Amniotic epithelial cell (primary cell): ENCODE measurements at regions not wholly inside any gene's neighbourhood (a gene's known extent, or its start where the extent isn't known, plus 50 kb on each side); places are given as distances from the start of the nearest gene placed in this dataset.

ENCODE experiments used
- DNase-seq: peaks from one replicate; pipeline ENCODE4 v3.0.0-alpha.2; 2010; ENCODE audit warnings: low read depth

DNA sequence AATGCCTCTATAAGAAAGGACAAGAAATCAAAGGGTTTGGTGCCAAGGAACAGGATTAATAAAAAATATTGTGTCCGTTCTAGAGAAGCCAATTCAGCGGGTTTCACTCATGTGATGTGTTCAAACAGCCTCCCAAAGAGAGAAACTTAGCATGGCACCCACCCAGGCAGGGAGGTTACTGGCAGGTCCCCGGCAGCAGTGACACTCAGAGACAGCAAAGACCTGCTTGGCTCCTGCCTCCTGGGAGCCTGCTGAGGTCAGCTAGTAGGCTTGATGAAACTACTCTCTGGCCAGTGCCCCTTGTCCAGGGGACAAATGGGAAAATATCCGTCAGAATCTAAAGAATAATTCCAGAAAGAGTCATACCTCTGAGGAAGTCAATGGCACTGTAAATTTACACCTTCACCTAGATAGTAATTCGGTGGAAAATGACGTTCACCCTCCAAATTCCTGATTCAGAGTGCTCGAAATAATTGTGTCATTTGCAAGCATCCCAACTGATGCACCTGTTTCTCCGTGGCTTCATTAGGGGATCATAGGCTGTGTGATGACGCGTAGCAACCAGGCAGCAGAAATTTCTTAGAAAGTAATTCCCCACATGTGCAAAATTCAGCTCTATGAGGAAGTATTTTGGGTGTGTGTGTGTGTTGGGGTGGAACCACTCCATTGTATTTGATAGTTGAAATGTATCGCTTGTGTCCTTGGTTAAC, 481.5 kb upstream of the ZFHX3 start:
- DNase-seq = no peak

DNA sequence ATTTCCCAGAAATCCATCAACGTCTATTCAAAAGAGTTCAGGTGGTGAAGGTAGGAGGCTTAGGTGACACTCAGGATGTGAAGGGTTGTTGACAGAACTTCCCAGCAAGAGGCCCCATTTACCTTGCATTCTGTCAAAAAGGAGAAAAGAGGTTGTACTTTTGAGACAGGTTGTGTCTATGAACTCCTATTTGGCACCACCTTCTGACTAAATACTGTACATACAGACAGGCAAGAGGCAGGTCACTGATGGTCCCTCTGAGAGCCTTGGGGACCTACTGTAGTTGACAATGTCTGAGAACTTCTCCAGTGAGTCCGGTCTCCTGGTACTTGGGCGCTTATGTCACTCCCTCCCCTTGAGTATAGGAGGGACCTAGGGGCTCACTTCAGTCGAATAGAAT, 479.3 kb upstream of the ZFHX3 start:
- DNase-seq = no peak

DNA sequence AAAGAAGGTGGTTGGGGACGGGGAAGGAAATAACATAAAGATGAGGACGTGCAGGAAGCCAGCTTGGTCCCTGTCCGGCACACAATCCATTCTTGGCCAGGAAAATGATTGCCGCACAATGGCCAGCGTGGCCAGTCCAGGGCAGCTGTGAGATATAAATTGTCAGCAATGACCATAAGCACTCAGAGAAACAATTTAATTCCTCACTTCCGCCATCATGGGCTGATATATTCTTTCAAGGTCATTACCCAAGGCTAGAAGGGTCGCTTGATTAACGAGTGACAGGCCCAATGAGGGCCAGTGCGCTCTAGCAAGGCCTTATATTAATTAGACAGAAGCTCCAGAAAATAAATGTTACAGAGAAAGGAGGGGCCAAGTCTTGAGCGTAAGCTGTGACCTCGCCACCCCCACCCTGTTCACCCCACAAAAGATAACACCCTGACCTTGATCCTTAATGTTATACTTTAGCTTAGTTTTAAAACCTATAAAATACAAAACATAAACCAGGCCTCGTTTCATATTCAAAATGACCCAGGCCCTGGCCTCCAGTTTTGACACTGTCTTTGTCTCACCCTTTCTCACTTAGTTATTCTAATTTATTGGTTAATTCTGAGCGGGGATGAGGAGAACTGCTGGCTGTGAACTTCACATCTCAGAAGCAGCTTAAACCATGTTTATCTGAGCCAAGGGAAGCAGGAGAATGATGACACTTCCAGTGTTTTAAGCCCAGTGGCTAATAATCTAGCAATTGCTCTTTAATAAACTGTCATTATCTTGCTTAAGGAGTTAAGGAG, 478.3 kb upstream of the ZFHX3 start:
- DNase-seq = no peak

DNA sequence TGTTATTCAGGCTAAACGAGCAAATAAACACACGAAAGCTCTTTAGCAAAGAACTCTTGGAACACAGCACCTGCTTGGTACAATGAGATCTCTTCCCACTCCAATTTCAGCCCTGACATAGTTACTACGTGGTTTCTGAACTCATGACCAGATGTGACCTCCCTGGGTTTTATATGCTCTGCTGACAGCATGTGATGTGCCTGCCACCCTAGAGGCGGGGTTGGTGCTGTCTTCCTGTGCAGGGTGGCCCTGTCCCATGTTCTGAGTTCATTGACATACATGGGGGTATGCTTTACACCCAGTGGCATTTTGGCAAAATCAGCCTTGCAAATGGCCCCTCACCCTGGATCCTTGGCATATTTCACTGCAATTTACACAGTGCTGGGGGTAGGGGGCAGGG, 475.3 kb upstream of the ZFHX3 start:
- no peak for DNase-seq

DNA sequence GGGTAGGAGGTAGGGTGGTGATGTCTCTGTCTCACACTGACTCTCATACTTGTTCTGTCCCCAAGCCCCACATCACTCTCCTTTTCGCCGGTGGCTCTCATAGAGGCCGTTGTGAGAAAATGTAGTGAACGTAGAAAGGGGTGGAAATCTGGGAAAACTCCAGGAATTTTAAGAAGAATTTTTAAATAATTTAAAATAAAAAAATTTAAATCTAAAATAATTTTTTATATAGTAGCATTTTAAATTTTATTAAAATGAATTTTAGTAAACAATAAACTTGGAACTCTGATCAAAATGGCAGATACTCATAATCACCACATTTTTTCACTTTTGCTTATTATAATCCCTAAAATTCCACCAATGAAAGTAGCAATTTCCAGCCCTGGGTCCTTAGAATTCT, 473.6 kb upstream of the ZFHX3 start:
- no peak for DNase-seq

DNA sequence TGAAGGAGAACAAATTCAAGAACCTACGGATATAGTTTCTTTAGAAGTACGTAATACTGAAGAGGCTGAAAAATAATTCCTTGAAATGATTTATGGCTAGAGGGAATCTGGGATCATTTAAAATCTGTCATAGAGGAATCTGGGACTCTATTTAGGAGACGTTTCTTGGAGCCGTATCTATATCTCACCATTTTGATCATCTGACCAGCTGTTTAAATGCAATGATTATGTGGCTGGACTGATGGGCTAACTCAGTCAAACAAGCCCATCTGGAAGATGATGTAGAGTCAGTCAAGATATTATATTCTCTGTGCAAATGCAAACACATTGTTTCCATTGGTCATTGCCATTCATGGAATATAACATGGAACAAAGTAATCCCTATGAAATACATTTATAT, 467.7 kb upstream of the ZFHX3 start:
- DNase-seq = no peak

DNA sequence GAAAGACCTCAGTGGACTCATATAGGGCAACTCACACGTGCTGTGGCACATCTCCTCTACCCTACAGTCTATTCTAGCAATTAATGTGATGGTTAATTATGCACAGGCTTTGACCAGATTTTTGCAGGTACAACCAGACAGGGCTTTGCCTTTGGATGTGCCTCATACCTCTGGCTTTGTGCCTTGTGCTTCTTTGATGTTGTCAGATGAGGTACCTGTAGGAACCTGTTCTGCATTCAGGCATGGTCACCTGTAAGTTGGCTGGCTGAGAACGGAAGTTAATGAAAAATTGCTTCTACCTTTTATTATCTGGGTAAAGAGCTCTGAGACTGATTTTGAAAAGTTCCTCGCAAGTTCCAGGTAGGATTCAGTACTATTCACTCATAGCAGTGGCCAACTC, 462.9 kb upstream of the ZFHX3 start:
- DNase-seq = no peak

DNA sequence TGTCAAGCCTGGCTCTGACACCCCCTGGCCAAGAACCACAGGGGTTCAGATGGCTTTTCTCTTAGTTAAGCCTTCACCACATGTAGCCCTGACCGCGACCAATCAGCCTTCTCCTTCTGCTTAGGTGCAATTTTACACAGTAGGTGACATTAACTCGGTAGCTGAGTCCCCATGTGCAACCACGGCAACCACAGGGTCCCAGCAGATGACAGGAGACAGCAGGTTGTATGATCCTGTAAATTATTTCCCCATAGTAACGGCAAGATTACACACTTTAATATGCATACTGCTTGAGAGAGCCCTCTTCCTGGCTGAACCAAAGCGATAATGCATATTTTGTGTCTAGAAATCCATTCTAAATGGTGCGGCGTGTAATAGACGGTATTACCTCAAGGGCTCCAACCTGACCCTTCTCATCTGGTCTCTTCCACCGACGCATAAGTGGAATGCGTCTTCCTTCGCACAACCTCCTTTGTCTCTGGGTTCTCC, 458.7 kb upstream of the ZFHX3 start:
- DNase-seq = no peak

DNA sequence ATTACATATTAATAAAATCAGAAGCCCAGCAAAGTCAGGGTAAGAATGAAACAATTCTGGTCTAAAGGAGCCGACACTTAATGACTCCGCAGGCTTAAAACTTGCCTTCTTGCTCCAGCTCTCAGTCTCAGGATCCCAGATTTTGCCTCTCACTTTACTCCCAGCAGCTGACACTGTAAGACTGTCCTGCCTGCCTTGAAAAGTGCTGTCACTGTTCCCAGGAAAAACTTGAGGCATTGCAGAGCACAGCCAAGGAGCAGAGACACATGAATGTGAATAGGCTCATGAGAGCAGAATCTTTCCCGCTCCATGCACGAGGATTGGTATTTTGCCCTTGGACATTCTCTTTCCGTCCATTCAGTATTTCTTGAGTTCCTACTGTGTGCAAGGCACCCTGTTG, 457.6 kb upstream of the ZFHX3 start:
- no peak for DNase-seq

DNA sequence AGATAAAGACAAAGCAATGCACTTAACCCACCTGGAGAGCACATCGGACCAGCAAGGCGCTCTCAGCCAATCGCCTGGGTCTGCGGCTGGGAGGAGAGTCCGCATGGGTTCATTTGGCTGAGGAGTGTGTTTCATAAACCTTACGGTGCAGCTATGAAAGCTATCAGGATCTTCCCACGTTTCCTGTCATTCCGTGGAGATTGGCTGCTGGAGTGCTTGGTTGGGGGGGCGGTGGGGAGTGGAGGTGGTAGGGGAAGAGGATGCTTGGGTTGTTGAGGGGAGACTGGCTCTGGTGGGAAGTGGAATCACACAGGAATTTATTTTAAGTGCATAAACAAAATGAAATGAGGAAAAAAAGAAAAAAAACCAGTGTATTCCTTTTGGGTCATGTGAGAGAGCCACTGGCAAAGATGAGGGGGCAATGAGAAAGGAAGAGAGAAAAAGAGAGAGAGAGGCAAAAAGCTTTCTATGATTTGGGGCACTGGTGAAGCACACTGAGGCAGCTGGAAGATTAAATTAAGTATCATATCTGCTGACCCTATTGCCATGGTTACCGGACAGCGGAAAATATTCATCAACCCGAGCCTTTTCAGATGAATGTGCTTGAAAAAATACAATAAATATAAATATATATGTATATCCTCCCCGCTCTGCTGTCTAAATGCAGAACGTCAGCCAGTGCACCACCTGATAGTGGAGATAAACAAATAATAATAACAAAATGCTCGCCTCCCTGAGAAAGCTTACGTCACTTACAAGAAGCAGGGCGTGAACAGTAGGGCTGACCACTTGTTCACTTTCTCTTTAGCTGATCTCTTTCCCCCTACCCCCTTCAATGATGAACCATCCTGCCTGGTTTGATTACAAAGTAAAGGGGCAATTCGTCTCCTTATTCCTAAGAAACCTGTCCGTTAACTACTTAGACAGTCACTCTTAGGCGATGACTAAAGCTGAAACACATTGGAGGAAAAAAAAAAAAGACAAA, 457.0 kb upstream of the ZFHX3 start:
- no peak for DNase-seq

DNA sequence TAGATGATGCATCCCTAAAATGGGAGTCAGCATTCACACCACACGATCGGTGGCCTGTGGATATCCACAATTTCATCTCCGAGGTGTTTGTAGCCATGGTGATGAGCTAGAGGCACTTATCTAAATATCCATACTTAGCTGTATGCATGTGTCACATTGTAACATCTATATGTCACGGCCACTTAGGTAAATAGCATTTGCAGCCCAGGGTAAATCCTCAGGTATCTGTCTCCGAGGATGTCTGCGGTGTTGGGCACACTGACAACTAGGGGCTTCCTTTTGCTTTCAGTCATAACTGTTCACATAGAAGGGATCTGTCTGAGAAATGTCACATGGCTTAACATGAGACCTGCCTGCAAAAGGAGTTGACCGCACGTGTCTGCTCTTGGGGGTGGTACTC, 455.2 kb upstream of the ZFHX3 start:
- no peak for DNase-seq

DNA sequence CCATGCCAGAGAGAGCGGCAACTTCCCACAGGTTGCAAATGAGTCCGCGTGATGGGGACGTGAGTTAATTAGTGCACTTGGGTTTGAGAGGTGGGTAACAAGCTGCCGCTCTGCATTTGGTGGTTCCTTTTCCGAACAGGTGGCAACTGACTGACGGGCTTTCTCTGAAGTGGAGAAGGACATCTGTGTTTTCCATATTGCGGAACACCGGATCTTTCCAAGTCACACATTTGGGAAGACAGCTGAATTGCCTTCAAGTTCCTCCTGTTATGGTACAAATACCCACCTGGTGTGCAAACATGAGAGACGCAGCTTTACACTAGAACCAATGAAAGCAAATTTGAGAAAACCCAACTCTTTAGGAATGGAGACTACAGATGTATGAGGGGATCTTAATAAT, 451.3 kb upstream of the ZFHX3 start:
- no peak for DNase-seq

DNA sequence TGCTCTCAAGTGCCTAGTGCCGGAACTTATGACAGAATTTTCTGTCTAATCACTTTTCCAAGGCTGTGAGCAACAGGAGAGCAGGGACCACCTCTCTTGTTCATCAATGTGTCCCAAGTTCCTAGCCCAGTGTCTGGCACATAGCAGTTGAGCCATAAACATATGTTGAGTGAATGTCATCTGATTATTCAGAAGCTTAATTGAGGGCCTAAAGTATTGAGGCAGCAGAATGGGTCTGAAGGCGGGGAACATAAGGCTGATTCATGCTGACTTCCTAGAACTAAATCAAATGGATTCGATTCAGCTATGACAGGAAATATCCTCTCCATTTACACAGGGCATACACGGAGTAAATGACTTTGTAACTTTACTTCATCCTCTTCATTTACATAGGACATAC, 438.0 kb upstream of the ZFHX3 start:
- DNase-seq = no peak

DNA sequence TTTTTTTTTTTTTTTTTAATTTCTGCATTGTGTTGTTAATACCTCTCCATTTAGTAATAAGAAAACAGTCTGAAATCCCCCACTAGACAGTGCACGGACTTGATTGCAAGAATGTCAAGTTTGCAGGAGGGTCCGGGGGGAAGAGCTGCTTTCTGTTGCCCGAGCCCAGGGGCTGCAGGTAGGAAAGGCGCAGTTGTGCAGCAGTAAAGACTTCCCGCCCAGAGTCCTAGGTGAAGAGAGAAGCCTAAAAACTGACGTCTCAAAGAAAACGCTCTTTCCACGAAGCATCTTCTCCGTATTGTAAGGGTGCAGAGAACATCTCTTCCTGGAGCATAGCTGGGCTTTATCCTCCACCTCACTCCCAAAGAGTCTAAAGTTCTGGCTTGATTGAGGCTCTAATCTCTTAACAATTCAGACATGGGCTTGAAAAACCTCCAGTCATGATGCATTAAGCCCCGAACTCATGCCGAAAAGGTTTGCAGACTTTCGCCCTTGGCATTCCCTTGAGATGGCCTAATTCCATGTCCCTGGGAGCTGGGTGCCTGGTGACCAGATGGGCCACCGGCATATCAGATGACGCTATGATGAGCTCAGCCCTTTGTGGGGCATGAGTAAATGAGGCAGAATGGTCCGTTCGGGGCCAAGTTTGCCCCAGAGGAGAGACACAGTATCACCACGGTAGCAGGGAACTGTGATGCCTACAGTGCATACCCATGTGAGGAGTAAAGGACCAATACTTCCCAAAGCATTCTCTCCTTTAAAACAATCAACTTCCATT, 436.2 kb upstream of the ZFHX3 start:
- DNase-seq = no peak

DNA sequence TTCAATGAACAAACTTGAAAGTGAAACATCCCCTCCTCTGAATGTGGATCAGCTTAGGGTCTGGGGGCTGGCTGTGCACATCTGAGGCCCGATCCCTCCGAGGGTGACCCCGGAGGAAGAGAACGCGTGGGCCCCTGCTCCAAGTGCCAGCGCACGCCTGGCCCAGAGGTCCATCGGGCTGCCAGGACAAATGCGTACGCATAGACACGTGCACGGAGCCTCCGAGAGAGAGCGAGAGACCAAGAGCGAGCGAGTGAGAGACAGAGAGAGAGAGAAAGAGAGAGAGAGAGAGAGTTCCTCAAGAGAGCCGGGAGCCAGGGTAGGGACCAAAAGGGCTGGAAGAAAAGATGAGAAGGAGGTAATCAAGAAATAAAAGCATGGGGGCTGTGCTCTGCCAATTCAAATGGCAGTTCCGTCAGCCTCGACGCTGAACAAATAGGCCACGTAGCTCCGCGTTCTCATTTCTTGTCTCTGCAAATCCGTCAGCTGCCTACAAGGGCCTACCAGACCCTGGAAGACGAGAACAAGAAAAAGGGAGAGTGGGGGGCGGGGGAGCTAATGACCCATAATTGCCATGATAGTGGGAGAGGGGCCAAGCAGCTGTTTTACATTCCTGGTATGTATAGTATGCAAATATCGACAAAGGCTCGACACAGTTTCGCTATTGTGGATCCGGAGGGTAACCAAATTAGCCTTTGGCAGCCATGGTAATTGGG, 435.3 kb upstream of the ZFHX3 start:
- no peak for DNase-seq

DNA sequence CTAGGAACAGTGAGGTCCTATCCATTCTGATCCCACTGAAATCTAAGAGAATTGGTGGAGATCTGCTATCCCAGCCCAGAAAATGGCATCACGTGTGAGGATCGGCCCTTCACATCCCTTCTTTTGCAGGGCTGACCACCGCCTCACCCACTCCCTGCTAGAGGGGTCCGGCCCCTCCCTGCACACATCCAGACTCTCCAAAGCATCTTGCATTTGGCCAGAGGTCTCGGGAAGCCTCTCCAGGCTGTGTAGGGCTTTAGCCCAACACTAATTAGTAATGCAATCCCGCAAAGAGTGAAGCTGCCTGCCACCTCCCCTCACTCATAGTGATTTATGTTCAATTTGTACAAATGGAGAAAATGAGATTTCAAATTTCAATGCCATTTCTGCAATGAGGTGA, 434.4 kb upstream of the ZFHX3 start:
- no peak for DNase-seq

DNA sequence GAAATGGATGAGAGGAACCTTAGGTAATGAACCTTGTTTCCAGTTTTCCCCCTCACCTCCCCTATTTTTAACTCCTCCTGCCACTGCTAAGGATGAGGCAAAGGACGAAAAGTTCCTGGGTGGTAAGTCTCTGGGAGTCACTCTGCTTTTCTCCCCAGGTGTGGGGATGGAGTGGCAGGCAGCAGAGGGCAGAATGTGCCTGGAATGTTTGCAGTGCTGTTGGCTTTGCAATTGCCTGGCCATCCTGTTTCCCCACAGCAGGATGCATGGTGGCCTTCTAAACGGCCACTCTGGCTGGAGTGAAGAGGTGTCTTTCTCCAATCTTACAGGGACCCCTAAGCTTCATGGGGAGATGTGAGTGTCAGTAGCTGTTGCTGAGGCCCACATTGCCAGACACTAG, 432.5 kb upstream of the ZFHX3 start:
- no peak for DNase-seq

DNA sequence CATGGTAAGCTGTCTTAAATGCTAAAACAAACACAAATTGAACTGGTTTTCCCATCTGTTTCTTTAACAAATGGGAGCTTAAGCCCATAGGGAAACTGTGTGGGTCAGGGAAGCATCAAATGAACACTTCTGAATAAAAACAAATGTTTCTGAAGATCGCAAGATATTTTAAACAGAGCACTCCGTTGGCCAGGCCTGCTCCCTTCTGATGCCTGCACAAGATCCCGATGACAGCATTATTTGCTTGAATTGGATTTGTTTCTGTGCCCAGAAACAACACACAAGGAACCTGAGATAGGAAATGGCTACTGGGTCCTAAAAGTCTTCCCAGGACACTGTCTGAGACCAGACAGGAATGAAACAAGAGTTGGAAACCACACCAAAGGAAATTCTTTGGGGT, 425.8 kb upstream of the ZFHX3 start:
- DNase-seq = no peak

DNA sequence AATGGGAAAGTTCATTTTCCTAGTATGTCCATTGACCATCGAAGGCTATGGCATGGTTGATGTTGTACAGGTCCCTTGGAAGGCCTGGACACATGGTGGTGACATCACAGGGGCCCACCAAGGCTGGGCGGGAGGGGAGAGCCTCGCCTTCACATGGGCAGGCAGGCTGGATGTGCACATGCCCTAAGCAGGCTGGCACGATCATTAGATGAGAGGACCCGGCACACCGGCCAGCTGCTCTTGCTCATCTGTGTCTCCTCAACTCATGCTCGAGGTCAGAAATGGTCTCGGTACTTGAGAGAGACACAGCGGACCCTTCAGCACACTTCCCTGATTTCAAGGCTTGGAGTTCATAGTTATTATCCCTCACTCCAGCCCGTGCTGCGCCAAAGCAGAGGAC, 416.9 kb upstream of the ZFHX3 start:
- DNase-seq = no peak

DNA sequence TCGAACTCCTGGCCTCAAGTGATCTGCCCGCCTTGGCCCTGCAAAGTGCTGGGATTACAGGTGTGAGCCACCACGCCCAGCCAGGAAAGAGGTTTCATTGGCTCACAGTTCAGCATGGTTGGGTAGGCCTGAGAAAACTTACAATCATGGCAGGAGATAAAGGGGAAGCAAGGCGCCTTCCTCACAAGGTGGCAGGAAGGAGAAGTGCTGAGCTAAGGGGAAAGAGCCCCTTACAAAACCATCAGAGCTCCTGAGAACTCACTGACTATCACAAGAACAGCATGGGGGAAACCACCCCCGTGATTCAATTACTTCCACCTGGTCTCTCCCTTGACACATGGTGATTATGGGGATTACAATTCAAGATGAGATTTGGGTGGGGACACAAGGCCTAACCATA, 411.7 kb upstream of the ZFHX3 start:
- DNase-seq = no peak

DNA sequence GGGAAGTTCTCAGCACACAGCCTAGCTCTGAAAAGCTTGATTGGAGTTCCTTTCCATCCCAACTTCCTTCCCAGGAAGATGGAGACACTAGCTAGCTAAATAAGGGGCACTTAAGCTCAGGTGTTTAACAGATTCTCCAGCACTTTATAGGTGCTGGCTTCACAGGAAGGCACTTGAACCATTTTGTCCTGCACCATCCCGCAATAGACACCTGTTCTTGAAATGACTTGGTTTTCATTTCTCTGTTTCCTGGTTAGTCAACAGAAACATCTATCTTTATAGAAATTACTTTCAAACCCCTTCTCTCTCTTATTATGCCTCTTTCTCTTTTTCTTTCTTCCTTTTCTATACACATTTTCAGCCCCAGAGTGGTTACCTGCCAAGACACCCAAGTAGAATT, 409.9 kb upstream of the ZFHX3 start:
- DNase-seq = no peak
